ENCODE measurements at regions not wholly inside any gene's neighbourhood (a gene's known extent, or its start where the extent isn't known, plus 50 kb on each side); places are given as distances from the start of the nearest gene placed in this dataset.

DNA sequence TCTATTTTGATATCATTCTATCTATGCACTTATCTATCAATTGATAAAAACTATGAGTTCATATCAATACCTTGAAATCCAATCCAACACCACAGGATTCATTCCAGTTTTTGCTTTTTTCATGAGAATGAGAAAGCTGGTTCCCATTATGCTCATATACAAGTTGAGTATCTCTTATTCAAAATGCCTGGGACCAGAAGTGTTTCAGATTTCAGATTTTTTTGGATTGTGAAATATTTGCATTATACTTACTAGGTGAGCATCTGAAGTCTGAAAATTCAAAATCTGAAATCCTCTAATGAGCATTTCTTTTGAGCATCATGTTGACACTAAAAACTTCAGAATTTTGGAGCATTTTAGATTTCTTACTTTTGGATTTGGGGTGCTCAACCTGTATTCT lies 67.8 kb upstream of the DCBLD2 start:
- no peaks in the 10 kb centered on the region for H3K9me3 Mint-ChIP-seq
- H3K4me1 Mint-ChIP-seq (ENCODE audit: low read depth), result peaks cover 4% of the 10 kb centered on the region
- H3K36me3 Mint-ChIP-seq (ENCODE audit: low read depth), result no peaks in the 10 kb centered on the region
- ATAC-seq, result no peak
- TF ChIP-seq, protein P1, sequence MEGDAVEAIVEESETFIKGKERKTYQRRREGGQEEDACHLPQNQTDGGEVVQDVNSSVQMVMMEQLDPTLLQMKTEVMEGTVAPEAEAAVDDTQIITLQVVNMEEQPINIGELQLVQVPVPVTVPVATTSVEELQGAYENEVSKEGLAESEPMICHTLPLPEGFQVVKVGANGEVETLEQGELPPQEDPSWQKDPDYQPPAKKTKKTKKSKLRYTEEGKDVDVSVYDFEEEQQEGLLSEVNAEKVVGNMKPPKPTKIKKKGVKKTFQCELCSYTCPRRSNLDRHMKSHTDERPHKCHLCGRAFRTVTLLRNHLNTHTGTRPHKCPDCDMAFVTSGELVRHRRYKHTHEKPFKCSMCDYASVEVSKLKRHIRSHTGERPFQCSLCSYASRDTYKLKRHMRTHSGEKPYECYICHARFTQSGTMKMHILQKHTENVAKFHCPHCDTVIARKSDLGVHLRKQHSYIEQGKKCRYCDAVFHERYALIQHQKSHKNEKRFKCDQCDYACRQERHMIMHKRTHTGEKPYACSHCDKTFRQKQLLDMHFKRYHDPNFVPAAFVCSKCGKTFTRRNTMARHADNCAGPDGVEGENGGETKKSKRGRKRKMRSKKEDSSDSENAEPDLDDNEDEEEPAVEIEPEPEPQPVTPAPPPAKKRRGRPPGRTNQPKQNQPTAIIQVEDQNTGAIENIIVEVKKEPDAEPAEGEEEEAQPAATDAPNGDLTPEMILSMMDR (IDR thresholded peaks at IDR 0.05), result no peak
- POLR2A ChIA-PET, result no interaction called here
- H3K4me3 Mint-ChIP-seq, result no peak overlapping the region
- H3K27me3 Mint-ChIP-seq, result peaks cover 2% of the 10 kb centered on the region
- no peak overlapping the region for H3K27ac Mint-ChIP-seq
- DNase-seq, result no peak
- intact Hi-C loops (cut with micrococcal nuclease), result no loop called here
- CTCF ChIA-PET, result interaction anchor here (0.6 kb wide), 1 partner anchor 783 kb away, joined by 3 read pairs; no protein-coding TSS in a partner anchor

DNA sequence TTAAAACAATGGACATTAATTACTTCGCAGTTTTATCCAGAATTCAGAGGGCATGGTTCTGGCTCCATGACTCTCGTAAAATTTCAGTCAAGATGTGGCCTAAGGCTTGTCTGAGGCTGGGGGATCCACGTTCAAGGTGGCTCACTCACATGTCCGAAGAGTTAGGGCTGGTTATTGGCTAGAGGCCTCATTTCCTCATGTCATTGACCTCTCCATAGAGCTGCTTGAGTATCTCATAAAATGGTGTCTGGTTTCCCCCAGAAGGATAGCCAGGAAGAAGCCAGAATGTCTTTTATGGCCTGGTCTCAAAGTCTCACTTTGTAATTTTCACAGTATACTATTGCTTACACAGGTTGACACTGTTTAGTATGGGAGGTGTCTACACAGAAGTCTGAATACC lies 67.3 kb upstream of the DCBLD2 start:
- Mint-ChIP-seq H3K4me1 (ENCODE audit: low read depth) (peaks cover 4% of the 10 kb centered on the region), H3K9me3 (no peaks in the 10 kb centered on the region), H3K27me3 (peaks cover 2% of the 10 kb centered on the region), H3K36me3 (ENCODE audit: low read depth) (no peaks in the 10 kb centered on the region), H3K4me3 (no peak overlapping the region), H3K27ac (no peak overlapping the region)
- DNase-seq, result no peak
- intact Hi-C loops (cut with micrococcal nuclease), result no loop called here
- TF ChIP-seq, protein P1 (IDR thresholded peaks at IDR 0.05), result no peak
- ChIA-PET CTCF (no interaction called here), POLR2A (no interaction called here)
- ATAC-seq, result no peak

DNA sequence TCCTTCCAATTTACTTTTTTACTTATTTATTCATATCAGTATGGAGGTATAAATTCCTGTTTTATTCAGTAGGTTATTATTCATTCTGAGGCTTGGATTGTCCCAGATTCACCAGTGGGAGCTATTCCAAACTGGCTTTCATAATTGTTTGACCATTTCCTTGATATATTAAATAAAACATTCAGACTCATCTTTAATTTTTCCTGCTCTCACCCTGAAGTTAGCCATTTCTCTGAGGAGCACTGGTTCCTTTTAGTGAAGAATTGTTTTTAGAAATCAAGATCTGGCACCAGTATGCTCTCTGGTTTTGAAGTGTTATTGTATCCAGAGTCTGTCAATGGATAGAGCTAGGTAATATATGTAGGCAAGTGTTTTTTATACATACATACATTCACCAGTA lies 66.9 kb upstream of the DCBLD2 start:
- intact Hi-C loops (cut with micrococcal nuclease), result no loop called here
- Mint-ChIP-seq H3K27me3 (peaks cover 2% of the 10 kb centered on the region), H3K36me3 (ENCODE audit: low read depth) (no peaks in the 10 kb centered on the region), H3K4me3 (no peak overlapping the region), H3K27ac (no peak overlapping the region), H3K9me3 (no peaks in the 10 kb centered on the region), H3K4me1 (ENCODE audit: low read depth) (peaks cover 4% of the 10 kb centered on the region)
- ATAC-seq (no peak), DNase-seq (no peak)
- ChIA-PET POLR2A (no interaction called here), CTCF (no interaction called here)
- TF ChIP-seq, protein P1 (IDR thresholded peaks at IDR 0.05), result no peak

DNA sequence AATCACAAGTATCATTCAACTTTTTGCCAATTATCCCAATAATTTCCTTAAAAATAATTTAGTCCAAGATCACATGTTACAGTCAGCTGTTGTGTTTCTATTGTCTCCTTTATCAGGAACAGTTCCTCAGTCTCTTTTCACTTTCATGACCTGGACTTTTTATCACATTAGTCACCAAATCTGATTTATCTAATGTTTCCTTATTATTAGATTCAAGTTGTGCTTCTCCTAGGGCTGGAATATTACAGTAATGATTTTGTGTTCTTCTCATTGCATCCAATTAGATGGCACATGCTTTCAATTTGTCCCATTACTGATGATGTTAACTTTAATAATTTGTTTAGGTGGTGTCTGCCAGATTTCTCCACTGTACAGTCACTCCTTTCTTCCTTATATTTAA lies 66.3 kb upstream of the DCBLD2 start:
- TF ChIP-seq, protein P1 (IDR thresholded peaks at IDR 0.05), result no peak
- Mint-ChIP-seq H3K9me3 (no peaks in the 10 kb centered on the region), H3K4me1 (ENCODE audit: low read depth) (peaks cover 4% of the 10 kb centered on the region), H3K36me3 (ENCODE audit: low read depth) (no peaks in the 10 kb centered on the region), H3K27ac (no peak overlapping the region), H3K4me3 (no peak overlapping the region), H3K27me3 (peaks cover 2% of the 10 kb centered on the region)
- intact Hi-C loops (cut with micrococcal nuclease), result no loop called here
- ATAC-seq (no peak), DNase-seq (no peak)
- ChIA-PET CTCF (no interaction called here), POLR2A (no interaction called here)

DNA sequence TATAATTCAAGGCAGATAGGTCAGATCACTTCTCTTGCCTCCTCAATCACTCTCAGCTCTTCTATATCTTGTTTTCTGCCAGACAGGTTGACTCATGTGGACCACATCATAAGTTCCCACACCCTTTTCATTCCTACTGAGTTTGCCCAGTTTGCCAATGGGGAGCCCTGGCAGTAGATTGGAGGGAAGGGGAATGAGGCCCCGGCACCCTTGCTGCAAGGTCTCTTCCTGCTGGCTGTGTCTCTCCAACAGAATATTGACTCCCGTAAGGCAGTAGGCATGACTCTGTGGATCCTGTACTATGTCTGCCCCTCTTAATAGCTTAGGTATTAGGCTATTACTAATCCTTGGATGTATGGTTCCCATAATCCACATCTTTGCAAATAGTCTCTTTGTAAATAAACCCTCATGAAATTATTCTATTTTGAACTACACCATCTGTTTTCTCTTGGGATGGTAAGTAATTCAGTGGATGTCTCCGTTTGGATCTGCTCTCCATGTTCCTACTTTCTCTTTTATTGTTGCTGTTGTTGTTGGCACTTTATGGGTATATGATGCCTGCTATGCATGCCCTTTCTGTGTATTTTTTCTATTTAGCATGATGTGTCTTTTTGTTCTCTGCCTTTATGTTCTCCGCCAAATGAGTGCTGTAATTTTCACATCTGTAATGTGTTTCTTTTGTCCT lies 65.5 kb upstream of the DCBLD2 start:
- TF ChIP-seq, protein P1 (IDR thresholded peaks at IDR 0.05), result no peak
- Mint-ChIP-seq H3K9me3 (no peaks in the 10 kb centered on the region), H3K4me3 (no peak overlapping the region), H3K4me1 (ENCODE audit: low read depth) (peaks cover 3% of the 10 kb centered on the region), H3K27me3 (peaks cover 2% of the 10 kb centered on the region), H3K27ac (no peak overlapping the region), H3K36me3 (ENCODE audit: low read depth) (no peaks in the 10 kb centered on the region)
- no peak for ATAC-seq
- no peak for DNase-seq
- intact Hi-C loops (cut with micrococcal nuclease), result no loop called here
- ChIA-PET CTCF (no interaction called here), POLR2A (no interaction called here)
